B cell (primary cell): ENCODE measurements at regions not wholly inside any gene's neighbourhood (a gene's known extent, or its start where the extent isn't known, plus 50 kb on each side); places are given as distances from the start of the nearest gene placed in this dataset.

ENCODE experiments used
- ATAC-seq: fragments of 200-7000 bp; cut with Tn5 transposase; one replicate; pipeline ENCODE4 v1.10.0; 2021; ENCODE audit warnings: low read depth, mild to moderate bottlenecking, moderate number of reproducible peaks, moderate library complexity
- CTCF ChIA-PET: fragments of 350-600 bp; sonication (Branson Sonifier 250); formaldehyde crosslinking; loops from one replicate; lab custom pipeline; 2021; ENCODE audit warnings: antibody characterized with exemption, inconsistent platforms; lab: Charles Lee
- POLR2A ChIA-PET: fragments of 350-600 bp; sonication (Branson Sonifier 250); formaldehyde crosslinking; loops from one replicate; lab custom pipeline; 2021; ENCODE audit warnings: antibody characterized with exemption; lab: Charles Lee
- DNase-seq: peaks from one replicate; pipeline ENCODE4 v3.0.0; 2013
- H2AFZ ChIP-seq: 2 replicates; pipeline ENCODE4 v1.6.1; 2012; ENCODE audit warnings: mild to moderate bottlenecking, low read depth, low read length; ENCODE audit not compliant: insufficient read depth, poor library complexity, severe bottlenecking
- H3K27ac ChIP-seq, 2 donors: 1 replicate in 1 of 2; 2 replicates in 1 of 2; pipeline ENCODE4 v1.5.1; 2012 to 2013; ENCODE audit warnings: low read length in 2 of 2, mild to moderate bottlenecking in 2 of 2, moderate library complexity in 1 of 2
- H3K27me3 ChIP-seq, 4 experiments: fragments of 200-600 bp in 1 of 4; sonication (generic) in 1 of 4; replicated peaks in 1 of 4; 1 replicate in 2 of 4; 2 replicates in 2 of 4; pipeline versions ENCODE4 v1.6.1 to v1.7.0; 2013 to 2016; ENCODE audit warnings: low read length in 3 of 4, mild to moderate bottlenecking in 2 of 4, mixed read lengths in 1 of 4, moderate library complexity in 1 of 4; ENCODE audit not compliant: insufficient read depth in 4 of 4, control insufficient read depth in 3 of 4; ENCODE audit errors: control extremely low read depth in 1 of 4
- H3K36me3 ChIP-seq, 2 experiments: replicated peaks in 1 of 2; 1 replicate in 1 of 2; 2 replicates in 1 of 2; pipeline versions ENCODE4 v1.6.1 to v1.7.1; 2013; ENCODE audit warnings: low read length in 1 of 2; ENCODE audit not compliant: insufficient read depth in 2 of 2, control insufficient read depth in 1 of 2; ENCODE audit errors: control extremely low read depth in 1 of 2, extremely low read depth in 1 of 2
- H3K4me1 ChIP-seq, 2 donors: fragments of 200-600 bp in 1 of 2; sonication (generic) in 1 of 2; 1 replicate in 1 of 2; 2 replicates in 1 of 2; pipeline versions ENCODE4 v1.5.1 to v1.6.1; 2013 to 2017; ENCODE audit warnings: low read length in 2 of 2; ENCODE audit not compliant: control insufficient read depth in 2 of 2, insufficient read depth in 2 of 2
- H3K4me2 ChIP-seq: replicated peaks from 2 replicates; pipeline ENCODE3; 2012; ENCODE audit warnings: mild to moderate bottlenecking, low read depth, low read length; ENCODE audit not compliant: poor library complexity, severe bottlenecking
- H3K4me3 ChIP-seq, 5 experiments: fragments of 200-600 bp in 1 of 5; sonication (generic) in 1 of 5; 1 replicate in 3 of 5; 2 replicates in 2 of 5; pipeline versions ENCODE4 v1.5.1 to v1.7.0; 2011 to 2016; ENCODE audit warnings: low read length in 4 of 5, mild to moderate bottlenecking in 4 of 5, low read depth in 2 of 5, control low read depth in 1 of 5, moderate library complexity in 1 of 5; ENCODE audit not compliant: insufficient read depth in 1 of 5; ENCODE audit errors: control extremely low read depth in 1 of 5, extremely low read depth in 1 of 5
- H3K79me2 ChIP-seq: fragments of 200-600 bp; sonication (generic); one replicate; pipeline ENCODE4 v1.6.0; 2016; ENCODE audit warnings: low read length; ENCODE audit not compliant: control insufficient read depth, insufficient read depth
- H3K9ac ChIP-seq: fragments of 200-600 bp; sonication (generic); 2 replicates; pipeline ENCODE4 v1.6.1; 2017; ENCODE audit warnings: mild to moderate bottlenecking, low read length, moderate library complexity
- H3K9me3 ChIP-seq, 3 donors: one replicate each; pipeline versions ENCODE4 v1.6.1 to v1.7.1; 2013; ENCODE audit warnings: low read length in 2 of 3; ENCODE audit not compliant: control insufficient read depth in 2 of 3, insufficient read depth in 1 of 3; ENCODE audit errors: control extremely low read depth in 1 of 3
- H4K20me1 ChIP-seq: 2 replicates; pipeline ENCODE4 v1.6.0; 2012; ENCODE audit warnings: mild to moderate bottlenecking, low read length; ENCODE audit not compliant: insufficient read depth, control insufficient read depth, poor library complexity, severe bottlenecking
- H3K27ac Mint-ChIP-seq: one replicate; pipeline ENCODE4 v1.8.0; 2021; ENCODE audit warnings: mixed read lengths
- H3K27me3 Mint-ChIP-seq: one replicate; pipeline ENCODE4 v1.8.0; 2021; ENCODE audit warnings: mixed read lengths
- H3K4me1 Mint-ChIP-seq: one replicate; pipeline ENCODE4 v1.8.0; 2021; ENCODE audit warnings: mixed read lengths
- H3K4me3 Mint-ChIP-seq: one replicate; pipeline ENCODE4 v1.8.0; 2021; ENCODE audit warnings: mixed read lengths
- H3K9me3 Mint-ChIP-seq: one replicate; pipeline ENCODE4 v1.8.0; 2022; ENCODE audit warnings: mixed read lengths; ENCODE audit not compliant: insufficient read depth
- EZH2 ChIP-seq: IDR thresholded peaks from 2 replicates; pipeline ENCODE4 v1.6.1; 2012; ENCODE audit warnings: borderline replicate concordance, low read depth, mild to moderate bottlenecking, moderate library complexity, low read length; ENCODE audit not compliant: insufficient read depth, poor library complexity, severe bottlenecking
- WGBS: methylation state at CpG from one replicate; pipeline ENCODE4 v1.1.5; 2013; ENCODE audit warnings: missing lambda C conversion rate; ENCODE audit not compliant: insufficient coverage; 5-methylcytosine and 5-hydroxymethylcytosine counted together
- intact Hi-C: fragments of 100-400 bp; cut with micrococcal nuclease; formaldehyde crosslinking; loops from one replicate; pipeline ENCODE4 v1.10.0; 2022
- TF ChIP-seq, protein P1 (sequence below): fragments of 200-600 bp; IDR thresholded peaks from one replicate; pipeline ENCODE4 v1.8.0; 2022; ENCODE audit warnings: antibody characterized with exemption, mild to moderate bottlenecking

DNA sequence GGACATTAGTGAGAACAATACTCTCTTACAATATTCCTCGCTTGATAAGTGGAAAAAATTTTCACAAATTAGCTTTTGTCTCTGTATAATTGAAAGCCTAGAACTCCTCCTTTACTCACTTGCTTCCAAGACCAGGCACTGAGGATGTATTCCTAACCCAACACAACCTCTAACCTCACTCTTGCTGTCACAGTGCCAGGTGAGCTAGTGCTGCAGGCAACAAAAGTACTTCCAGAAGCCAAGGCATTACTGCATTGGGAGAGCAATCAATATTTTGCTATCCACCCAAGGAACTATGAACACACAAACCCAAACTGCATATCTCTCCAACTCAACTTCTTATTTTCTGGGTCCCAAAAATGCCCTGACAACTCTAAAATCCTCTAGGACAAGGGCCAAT, 1081.0 kb downstream of the VRK1 start:
- TF ChIP-seq, protein P1, sequence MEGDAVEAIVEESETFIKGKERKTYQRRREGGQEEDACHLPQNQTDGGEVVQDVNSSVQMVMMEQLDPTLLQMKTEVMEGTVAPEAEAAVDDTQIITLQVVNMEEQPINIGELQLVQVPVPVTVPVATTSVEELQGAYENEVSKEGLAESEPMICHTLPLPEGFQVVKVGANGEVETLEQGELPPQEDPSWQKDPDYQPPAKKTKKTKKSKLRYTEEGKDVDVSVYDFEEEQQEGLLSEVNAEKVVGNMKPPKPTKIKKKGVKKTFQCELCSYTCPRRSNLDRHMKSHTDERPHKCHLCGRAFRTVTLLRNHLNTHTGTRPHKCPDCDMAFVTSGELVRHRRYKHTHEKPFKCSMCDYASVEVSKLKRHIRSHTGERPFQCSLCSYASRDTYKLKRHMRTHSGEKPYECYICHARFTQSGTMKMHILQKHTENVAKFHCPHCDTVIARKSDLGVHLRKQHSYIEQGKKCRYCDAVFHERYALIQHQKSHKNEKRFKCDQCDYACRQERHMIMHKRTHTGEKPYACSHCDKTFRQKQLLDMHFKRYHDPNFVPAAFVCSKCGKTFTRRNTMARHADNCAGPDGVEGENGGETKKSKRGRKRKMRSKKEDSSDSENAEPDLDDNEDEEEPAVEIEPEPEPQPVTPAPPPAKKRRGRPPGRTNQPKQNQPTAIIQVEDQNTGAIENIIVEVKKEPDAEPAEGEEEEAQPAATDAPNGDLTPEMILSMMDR: no peak
- no peak for TF ChIP-seq EZH2
- no peak overlapping the region for H3K27ac ChIP-seq
- intact Hi-C loops: no loop called here
- ChIA-PET POLR2A (no interaction called here), CTCF (no interaction called here)
- no peaks in the 10 kb centered on the region for H3K36me3 ChIP-seq
- H3K9me3 ChIP-seq: peaks cover 0 to 7% (median 1%) of the 10 kb centered on the region in 3 donors
- no CpG with 5 or more reads among the region's 1 CpG for WGBS
- no peaks in the 10 kb centered on the region for H3K27me3 Mint-ChIP-seq
- DNase-seq (no peak), ATAC-seq (no peak)
- no peaks in the 10 kb centered on the region for H3K4me1 Mint-ChIP-seq
- no peak overlapping the region for H3K4me3 Mint-ChIP-seq
- H3K9me3 Mint-ChIP-seq: peaks cover 7% of the 10 kb centered on the region
- no peak overlapping the region for H3K4me3 ChIP-seq
- no peaks in the 10 kb centered on the region for H3K27me3 ChIP-seq
- no peaks in the 10 kb centered on the region for H3K4me1 ChIP-seq
- H4K20me1 ChIP-seq: no peaks in the 10 kb centered on the region
- no peak overlapping the region for H3K27ac Mint-ChIP-seq
- no peaks in the 10 kb centered on the region for H3K79me2 ChIP-seq
- H3K4me2 ChIP-seq: no peak overlapping the region
- H2AFZ ChIP-seq: no peak overlapping the region
- H3K9ac ChIP-seq: no peak overlapping the region

DNA sequence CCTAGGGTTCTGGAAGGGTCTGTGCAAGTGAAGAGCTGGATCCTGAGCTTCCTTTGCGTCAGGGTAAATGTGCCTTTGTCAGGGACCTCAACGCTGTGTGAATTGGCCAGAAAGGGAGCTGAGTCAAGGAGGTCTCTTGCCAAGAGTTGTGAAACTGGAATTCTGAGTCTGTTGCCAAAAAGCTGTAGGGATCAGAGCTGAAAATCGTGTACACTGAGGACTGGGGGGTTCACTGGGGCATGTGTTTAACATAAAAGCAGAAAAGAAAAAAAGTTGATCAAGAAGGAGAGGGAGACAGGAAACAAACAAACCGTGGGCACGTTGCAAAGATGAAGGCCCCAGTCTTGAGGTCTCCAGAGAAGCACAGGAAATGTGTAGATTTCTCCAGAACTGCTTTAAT, 1081.5 kb downstream of the VRK1 start:
- Mint-ChIP-seq H3K4me1 (no peaks in the 10 kb centered on the region), H3K4me3 (no peak overlapping the region), H3K9me3 (peaks cover 7% of the 10 kb centered on the region), H3K27ac (no peak overlapping the region), H3K27me3 (no peaks in the 10 kb centered on the region)
- no peak for TF ChIP-seq EZH2
- TF ChIP-seq, protein P1: no peak
- Histone ChIP-seq H3K4me2 (no peak overlapping the region), H3K9me3 (peaks cover 0 to 6% (median 1%) of the 10 kb centered on the region in 3 donors), H3K36me3 (no peaks in the 10 kb centered on the region), H3K4me3 (no peak overlapping the region), H3K27ac (no peak overlapping the region), H3K9ac (no peak overlapping the region), H4K20me1 (no peaks in the 10 kb centered on the region), H3K4me1 (no peaks in the 10 kb centered on the region), H3K79me2 (no peaks in the 10 kb centered on the region), H3K27me3 (no peaks in the 10 kb centered on the region), H2AFZ (no peak overlapping the region)
- ChIA-PET POLR2A (no interaction called here), CTCF (no interaction called here)
- no peak for ATAC-seq
- whole genome bisulfite sequencing: 52% methylated on average over 5 of the region's 5 CpGs
- intact Hi-C loops: no loop called here
- DNase-seq: no peak
